Prostate gland (tissue), 1 donor: ENCODE measurements at regions not wholly inside any gene's neighbourhood (a gene's known extent, or its start where the extent isn't known, plus 50 kb on each side); places are given as distances from the start of the nearest gene placed in this dataset.

Source experiments
- POLR2A ChIP-seq: fragments of 450-650 bp; IDR thresholded peaks from one replicate; pipeline ENCODE4 v1.6.1; 2016; ENCODE audit warnings: antibody characterized with exemption, mild to moderate bottlenecking
- POLR2AphosphoS5 ChIP-seq: sonication (generic); formaldehyde crosslinking; IDR thresholded peaks from one replicate; pipeline ENCODE4 v1.6.1; 2017; ENCODE audit warnings: antibody characterized with exemption

GRCh38 chr14:28375295-28375694, 391.3 kb upstream of the FOXG1 start:
- TF ChIP-seq POLR2AphosphoS5 (no peak), POLR2A (no peak)
